ENCODE measurements at regions not wholly inside any gene's neighbourhood (a gene's known extent, or its start where the extent isn't known, plus 50 kb on each side); places are given as distances from the start of the nearest gene placed in this dataset.

DNA sequence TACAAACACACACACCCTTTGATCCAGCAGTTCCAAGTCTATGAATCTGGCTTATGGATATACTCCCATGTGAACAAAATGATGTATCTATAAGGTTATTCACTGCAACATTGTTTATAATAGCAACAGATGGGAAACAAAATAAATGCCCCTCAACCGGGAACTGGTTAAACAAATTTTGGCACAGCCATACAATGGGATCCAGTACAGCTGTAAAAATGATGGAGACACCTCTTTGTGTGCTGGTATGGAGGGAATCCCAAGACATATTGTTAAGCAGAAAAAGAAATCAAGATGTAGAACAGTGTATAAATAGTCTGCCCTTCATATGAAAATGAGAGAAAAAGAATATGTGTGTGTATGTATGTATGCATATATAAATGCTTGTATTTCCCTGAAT lies 155.5 kb downstream of the SNX10 start:
- H3K4me3 Mint-ChIP-seq, result no peak overlapping the region
- no peaks in the 10 kb centered on the region for H3K9me3 Mint-ChIP-seq
- peaks cover 16% of the 10 kb centered on the region for H3K27me3 Mint-ChIP-seq
- no peaks in the 10 kb centered on the region for H3K4me1 Mint-ChIP-seq (ENCODE audit: low read depth)
- no peaks in the 10 kb centered on the region for H3K36me3 Mint-ChIP-seq (ENCODE audit: low read depth)
- H3K27ac Mint-ChIP-seq, result no peak overlapping the region

DNA sequence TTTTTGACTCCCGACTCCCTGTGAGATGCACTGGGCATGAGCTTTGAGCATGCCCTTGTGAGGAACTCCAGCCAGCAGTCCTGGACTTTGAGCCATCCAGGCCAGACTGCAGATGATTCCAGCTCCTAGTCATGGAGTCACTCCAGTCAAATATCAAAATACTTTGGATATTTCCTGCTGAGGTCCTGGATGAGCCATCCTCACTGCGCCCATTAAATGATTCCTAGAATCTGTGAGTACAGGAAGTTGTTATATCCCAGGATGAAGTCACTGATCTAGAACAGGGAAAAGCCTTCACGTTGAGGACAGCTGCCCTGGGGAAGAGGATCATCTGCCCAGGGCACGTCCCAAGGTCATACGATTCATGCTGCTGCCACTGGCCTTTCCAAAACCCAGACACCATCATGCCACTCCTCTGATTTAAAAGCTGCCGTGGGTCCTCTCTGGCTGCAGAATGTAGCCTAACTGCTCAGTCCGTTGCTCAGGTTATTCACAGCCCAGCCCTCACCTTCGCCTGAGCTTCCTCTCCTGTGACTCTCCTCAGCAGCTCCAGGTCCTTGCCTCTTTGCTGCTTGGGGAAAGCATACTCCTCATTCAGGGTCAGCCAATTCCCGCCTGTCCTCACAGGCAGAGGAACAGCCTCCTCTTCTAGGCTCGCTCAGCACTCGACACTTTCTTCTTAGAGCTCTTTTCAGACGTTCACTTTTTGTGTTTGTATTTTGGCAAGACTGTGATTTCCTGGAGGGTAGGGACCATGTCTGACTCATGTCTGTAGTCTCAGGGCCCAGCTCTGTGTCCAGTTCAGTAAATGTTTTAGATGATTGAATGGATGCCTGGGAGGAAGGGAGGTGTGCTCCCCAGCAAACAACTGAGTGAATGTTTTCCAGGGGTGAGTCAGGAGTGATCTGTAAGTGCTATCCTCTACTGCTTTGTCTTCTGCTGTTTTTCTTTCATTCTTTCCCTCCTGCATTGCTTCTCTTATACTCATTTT lies 157.8 kb downstream of the SNX10 start:
- Mint-ChIP-seq H3K27ac (no peak overlapping the region), H3K36me3 (ENCODE audit: low read depth) (no peaks in the 10 kb centered on the region), H3K27me3 (peaks cover 16% of the 10 kb centered on the region), H3K4me3 (no peak overlapping the region), H3K4me1 (ENCODE audit: low read depth) (no peaks in the 10 kb centered on the region), H3K9me3 (no peaks in the 10 kb centered on the region)

DNA sequence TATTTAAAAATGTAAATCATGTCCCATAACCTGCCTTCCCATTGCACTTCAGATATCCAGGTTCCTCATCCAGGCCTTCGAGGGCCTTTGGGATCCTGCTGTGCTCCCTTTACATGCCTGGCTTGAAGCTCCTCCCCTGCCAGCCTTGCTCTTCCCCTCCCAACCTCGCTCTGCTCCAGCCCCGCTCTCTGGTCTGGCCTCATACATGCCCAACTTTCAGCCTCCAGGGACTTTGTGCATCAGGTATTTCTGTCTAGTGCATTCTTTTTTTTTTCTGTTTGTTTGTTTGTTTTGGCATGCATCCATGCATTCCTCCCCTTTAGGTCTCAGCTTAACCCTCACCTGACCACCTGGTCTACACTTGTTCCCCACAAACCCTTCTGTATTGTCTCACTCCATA lies 160.3 kb downstream of the SNX10 start:
- Mint-ChIP-seq H3K27me3 (peaks cover 9% of the 10 kb centered on the region), H3K9me3 (no peaks in the 10 kb centered on the region), H3K36me3 (ENCODE audit: low read depth) (no peaks in the 10 kb centered on the region), H3K4me3 (no peak overlapping the region), H3K27ac (no peak overlapping the region), H3K4me1 (ENCODE audit: low read depth) (no peaks in the 10 kb centered on the region)

DNA sequence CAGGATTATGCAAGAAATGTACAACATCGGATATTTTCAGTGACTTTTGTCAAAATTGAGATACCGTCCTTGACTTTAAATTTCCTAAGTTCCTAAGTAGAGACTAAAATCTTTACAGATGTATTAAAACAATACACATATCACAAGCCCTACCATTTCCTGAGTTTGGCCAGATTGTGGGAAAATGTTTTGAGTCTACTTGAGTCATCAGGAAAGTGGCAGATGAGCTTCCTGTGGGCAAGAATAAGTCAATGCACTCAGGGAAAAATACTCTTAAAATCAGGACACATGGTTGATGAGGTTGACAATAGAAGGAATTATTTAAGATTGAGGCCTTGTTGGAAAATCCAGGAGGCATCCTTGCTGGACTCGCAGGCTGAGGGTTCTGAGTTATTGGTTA lies 162.5 kb downstream of the SNX10 start:
- H3K4me3 Mint-ChIP-seq, result no peak overlapping the region
- H3K27me3 Mint-ChIP-seq, result peaks cover under 1% of the 10 kb centered on the region
- no peaks in the 10 kb centered on the region for H3K9me3 Mint-ChIP-seq
- H3K36me3 Mint-ChIP-seq (ENCODE audit: low read depth), result no peaks in the 10 kb centered on the region
- H3K27ac Mint-ChIP-seq, result no peak overlapping the region
- no peaks in the 10 kb centered on the region for H3K4me1 Mint-ChIP-seq (ENCODE audit: low read depth)

GRCh38 chr7:26457696-26458327 lies 166.2 kb downstream of the SNX10 start:
- Mint-ChIP-seq H3K4me3 (no peak overlapping the region), H3K27ac (no peak overlapping the region), H3K4me1 (ENCODE audit: low read depth) (no peaks in the 10 kb centered on the region), H3K27me3 (no peaks in the 10 kb centered on the region), H3K36me3 (ENCODE audit: low read depth) (no peaks in the 10 kb centered on the region), H3K9me3 (no peaks in the 10 kb centered on the region)

- Mint-ChIP-seq H3K4me1 (ENCODE audit: low read depth) (no peaks in the 10 kb centered on the region), H3K27me3 (no peaks in the 10 kb centered on the region), H3K36me3 (ENCODE audit: low read depth) (no peaks in the 10 kb centered on the region), H3K4me3 (no peak overlapping the region), H3K27ac (no peak overlapping the region), H3K9me3 (no peaks in the 10 kb centered on the region)
Observed at GRCh38 chr7:26458466-26459145, 166.9 kb downstream of the SNX10 start.

GRCh38 chr7:26459540-26460193 lies 168.0 kb downstream of the SNX10 start:
- no peaks in the 10 kb centered on the region for H3K36me3 Mint-ChIP-seq (ENCODE audit: low read depth)
- H3K27me3 Mint-ChIP-seq, result peaks cover 3% of the 10 kb centered on the region
- no peak overlapping the region for H3K4me3 Mint-ChIP-seq
- no peaks in the 10 kb centered on the region for H3K9me3 Mint-ChIP-seq
- H3K27ac Mint-ChIP-seq, result no peak overlapping the region
- no peaks in the 10 kb centered on the region for H3K4me1 Mint-ChIP-seq (ENCODE audit: low read depth)

GRCh38 chr7:26460351-26461085 lies 168.9 kb downstream of the SNX10 start:
- H3K9me3 Mint-ChIP-seq, result no peaks in the 10 kb centered on the region
- H3K27ac Mint-ChIP-seq, result no peak overlapping the region
- peaks cover 3% of the 10 kb centered on the region for H3K27me3 Mint-ChIP-seq
- H3K4me3 Mint-ChIP-seq, result no peak overlapping the region
- no peaks in the 10 kb centered on the region for H3K4me1 Mint-ChIP-seq (ENCODE audit: low read depth)
- H3K36me3 Mint-ChIP-seq (ENCODE audit: low read depth), result no peaks in the 10 kb centered on the region

DNA sequence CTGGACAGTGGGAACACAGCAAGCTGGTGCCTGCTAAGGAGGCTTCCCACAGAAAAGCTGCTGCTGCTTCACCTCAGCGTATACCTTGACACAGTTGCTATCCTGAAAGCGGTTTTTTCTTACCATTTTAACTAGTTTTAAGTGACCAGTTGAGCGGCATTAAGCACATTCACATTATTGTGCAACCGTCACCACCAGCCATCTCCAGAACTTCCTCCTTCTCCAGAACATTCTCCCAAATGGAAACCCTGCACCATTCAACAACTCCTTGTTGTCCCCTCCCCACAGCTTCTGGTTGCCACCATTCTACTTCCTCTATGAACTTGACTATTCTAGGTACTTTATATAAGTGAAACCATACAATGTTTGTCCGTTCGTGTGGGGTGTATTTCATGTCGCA lies 169.9 kb downstream of the SNX10 start:
- H3K4me1 Mint-ChIP-seq (ENCODE audit: low read depth), result no peaks in the 10 kb centered on the region
- no peaks in the 10 kb centered on the region for H3K36me3 Mint-ChIP-seq (ENCODE audit: low read depth)
- H3K27ac Mint-ChIP-seq, result no peak overlapping the region
- H3K27me3 Mint-ChIP-seq, result peaks cover 3% of the 10 kb centered on the region
- H3K9me3 Mint-ChIP-seq, result no peaks in the 10 kb centered on the region
- no peak overlapping the region for H3K4me3 Mint-ChIP-seq

GRCh38 chr7:26466007-26466406 lies 174.3 kb downstream of the SNX10 start:
- no peaks in the 10 kb centered on the region for H3K36me3 Mint-ChIP-seq (ENCODE audit: low read depth)
- H3K27me3 Mint-ChIP-seq, result peaks cover 6% of the 10 kb centered on the region
- no peaks in the 10 kb centered on the region for H3K9me3 Mint-ChIP-seq
- H3K4me3 Mint-ChIP-seq, result no peak overlapping the region
- H3K4me1 Mint-ChIP-seq (ENCODE audit: low read depth), result no peaks in the 10 kb centered on the region
- H3K27ac Mint-ChIP-seq, result no peak overlapping the region

- Mint-ChIP-seq H3K9me3 (no peaks in the 10 kb centered on the region), H3K4me3 (no peak overlapping the region), H3K27me3 (peaks cover 6% of the 10 kb centered on the region), H3K27ac (no peak overlapping the region), H3K4me1 (ENCODE audit: low read depth) (no peaks in the 10 kb centered on the region), H3K36me3 (ENCODE audit: low read depth) (no peaks in the 10 kb centered on the region)
Observed at GRCh38 chr7:26467104-26467503, 175.4 kb downstream of the SNX10 start.

DNA sequence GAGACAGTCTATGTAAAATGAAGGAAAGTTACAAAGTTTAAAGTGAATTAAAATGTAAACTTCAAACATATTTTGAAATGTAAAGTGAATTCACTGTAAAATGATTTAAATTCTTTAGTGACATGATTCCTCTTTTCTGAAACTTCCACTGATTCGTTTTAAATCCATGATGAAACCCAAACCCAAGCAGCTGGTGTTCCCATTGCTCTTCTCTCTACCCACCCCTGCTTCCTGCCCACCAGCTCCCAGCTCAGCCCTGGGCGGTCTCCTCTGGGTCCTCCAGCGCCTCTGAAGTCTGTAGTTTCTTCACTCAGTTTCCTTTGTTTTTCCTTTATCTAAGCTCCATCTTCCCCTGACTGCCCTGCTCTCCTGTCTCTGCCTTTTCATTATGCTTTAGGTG lies 175.9 kb downstream of the SNX10 start:
- Mint-ChIP-seq H3K4me1 (ENCODE audit: low read depth) (no peaks in the 10 kb centered on the region), H3K9me3 (no peaks in the 10 kb centered on the region), H3K27ac (no peak overlapping the region), H3K4me3 (no peak overlapping the region), H3K36me3 (ENCODE audit: low read depth) (no peaks in the 10 kb centered on the region), H3K27me3 (peaks cover 6% of the 10 kb centered on the region)

- H3K4me1 Mint-ChIP-seq (ENCODE audit: low read depth), result no peaks in the 10 kb centered on the region
- H3K36me3 Mint-ChIP-seq (ENCODE audit: low read depth), result no peaks in the 10 kb centered on the region
- H3K27me3 Mint-ChIP-seq, result peaks cover 6% of the 10 kb centered on the region
- H3K4me3 Mint-ChIP-seq, result no peak overlapping the region
- no peaks in the 10 kb centered on the region for H3K9me3 Mint-ChIP-seq
- H3K27ac Mint-ChIP-seq, result no peak overlapping the region
Observed at GRCh38 chr7:26468625-26469024, 177.0 kb downstream of the SNX10 start.

DNA sequence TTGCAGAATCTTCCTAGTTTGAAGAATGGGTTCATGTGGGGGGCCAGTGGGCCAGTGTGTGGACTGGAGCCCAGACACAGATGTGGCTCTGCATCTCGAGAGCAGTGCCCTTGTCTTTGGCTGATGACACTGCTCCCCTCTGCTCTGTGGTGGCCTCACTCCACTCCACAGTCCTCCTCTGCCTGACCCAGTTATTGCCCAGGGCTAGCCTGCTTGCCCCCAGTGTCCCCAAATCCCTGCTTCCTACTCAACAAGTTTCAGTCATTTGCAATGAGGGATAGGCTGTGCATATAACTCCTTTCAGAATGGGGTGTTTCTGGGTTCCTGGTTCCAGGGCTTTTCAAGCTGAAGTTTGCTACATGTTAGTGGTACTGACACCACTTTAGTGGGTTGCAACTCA lies 177.5 kb downstream of the SNX10 start:
- Mint-ChIP-seq H3K36me3 (ENCODE audit: low read depth) (no peaks in the 10 kb centered on the region), H3K27ac (no peak overlapping the region), H3K4me3 (no peak overlapping the region), H3K27me3 (peaks cover 9% of the 10 kb centered on the region), H3K4me1 (ENCODE audit: low read depth) (no peaks in the 10 kb centered on the region), H3K9me3 (no peaks in the 10 kb centered on the region)
